Heart right ventricle (tissue), 16 donors: ENCODE measurements at regions not wholly inside any gene's neighbourhood (a gene's known extent, or its start where the extent isn't known, plus 50 kb on each side); places are given as distances from the start of the nearest gene placed in this dataset.

Experiments used
- ATAC-seq, 8 donors: fragments of 200-7000 bp; cut with Tn5 transposase; one replicate each; pipeline ENCODE4 v1.9.1; 2020; ENCODE audit warnings: mild to moderate bottlenecking in 8 of 8, moderate library complexity in 8 of 8, moderate number of reproducible peaks in 1 of 8
- DNase-seq, 2 donors: peaks; one replicate each; pipeline ENCODE4 v3.0.0-alpha.2; 2020
- H3K27ac ChIP-seq, 10 donors: fragments of 200-600 bp; sonication (generic) in 2 of 10; one replicate each; pipeline versions ENCODE4 v1.5.0 to v1.8.0; 2020 to 2022; ENCODE audit warnings: mild to moderate bottlenecking in 3 of 10
- H3K27me3 ChIP-seq, 7 donors: fragments of 200-600 bp; one replicate each; pipeline ENCODE4 v1.8.0; 2021 to 2022; ENCODE audit warnings: mild to moderate bottlenecking in 2 of 7
- H3K36me3 ChIP-seq, 9 donors: fragments of 200-600 bp; sonication (generic) in 1 of 9; one replicate each; pipeline versions ENCODE4 v1.5.0 to v1.8.0; 2020 to 2022; ENCODE audit warnings: mild to moderate bottlenecking in 2 of 9
- H3K4me1 ChIP-seq, 9 donors: fragments of 200-600 bp; sonication (generic) in 1 of 9; one replicate each; pipeline versions ENCODE4 v1.5.0 to v1.8.0; 2020 to 2022; ENCODE audit warnings: mild to moderate bottlenecking in 4 of 9
- H3K4me3 ChIP-seq, 10 donors: fragments of 200-600 bp; sonication (generic) in 2 of 10; one replicate each; pipeline versions ENCODE4 v1.5.0 to v1.8.0; 2020 to 2022; ENCODE audit warnings: mild to moderate bottlenecking in 7 of 10, moderate library complexity in 2 of 10
- H3K9me3 ChIP-seq, 11 donors: fragments of 200-600 bp in 10 of 11; sonication (generic) in 2 of 11; one replicate each; pipeline versions ENCODE4 v1.5.0 to v1.8.0; 2013 to 2022; ENCODE audit warnings: mild to moderate bottlenecking in 2 of 11, control low read depth in 1 of 11, moderate library complexity in 1 of 11
- CTCF ChIP-seq, 9 donors: fragments of 200-600 bp; sonication (generic) in 2 of 9; IDR thresholded peaks; one replicate each; pipeline versions ENCODE4 v1.5.0 to v1.8.0; 2021 to 2022; ENCODE audit warnings: antibody characterized with exemption in 9 of 9, mild to moderate bottlenecking in 5 of 9, moderate library complexity in 1 of 9
- WGBS, 2 donors: extraction: QIAGEN DNeasy Blood & Tissue Kit; methylation state at CpG; one replicate each; pipeline ENCODE4 v1.1.7; 2013; ENCODE audit warnings: inconsistent platforms in 1 of 2; 5-methylcytosine and 5-hydroxymethylcytosine counted together
- intact Hi-C, 10 donors: fragments of 100-400 bp; cut with DNase I; formaldehyde crosslinking; loops; one replicate each; pipeline versions ENCODE4 v1.11.1 to v1.14.2; 2022
- donor health status: Arrhythmogenic right ventricular cardiomyopathy.
- donor health status: ischemic (EF 13 %, LVEDD 7.1; RV severe dilation, severe dysfunction).
- donor health status: healthy with polysubstance abuse.
- donor health status: DM: no; HTN: yes; CAD: no.
- donor health status: DM: no; HTN: no; CAD: no.
- donor health status: ischemic (EF 25% LVEDD 6.9; RV normal size, moderate dysfunction).
- donor health status: ischemic (EF 25% LVEDD 5.7; RV mildly dilated, moderate dysfunction).
- donor health status: healthy.
- donor health status: DM: yes; HTN: yes; CAD: no.
- donor health status: Ischemic cardiomyopathy.
- donor health status: ischemic (EF 35%, LVEDD 5.7; RV mildly dilated, moderate dysfunction).
- donor health status: nonischemic (EF 11% LVEDD 7.7; RV severe dilation, severe dysfunction).
- donor health status: DM: yes; HTN: yes; CAD: no.
- donor health status: PGD.
- donor health status: ischemic (EF 29% LVEDD 5.4; RV normal size, mild dysfunction).
- donor health status: nonischemic (EF 23%, LVEDD 6.1; RV moderate dilation, normal function).

GRCh38 chr3:153038367-153038766, 123.7 kb upstream of the RAP2B start:
- DNase-seq: no peak
- Histone ChIP-seq H3K27ac (peak overlapping the region in 3 of 10 donors; percentile 11 to 27 (median 23)), H3K4me1 (peaks cover 0 to 10% (median 5%) of the 10 kb centered on the region in 9 donors), H3K9me3 (no peaks in the 10 kb centered on the region), H3K36me3 (no peaks in the 10 kb centered on the region), H3K27me3 (no peaks in the 10 kb centered on the region), H3K4me3 (no peak overlapping the region)
- no peak for TF ChIP-seq CTCF (IDR thresholded peaks at IDR 0.05)
- no peak for ATAC-seq
- intact Hi-C loops: loop anchor here in 2 of 10 donors (5.0 to 10.0 kb wide), 2 partner anchors 124 to 256 kb away; partner anchors contain the start of gene RAP2B (in 1 of the 2)
- WGBS, 2 donors: 82 to 86% methylated on average over 5 of the region's 5 CpGs

- TF ChIP-seq CTCF (IDR thresholded peaks at IDR 0.05): no peak
- Histone ChIP-seq H3K27ac (peak overlapping the region in 3 of 10 donors; percentile 11 to 27 (median 23)), H3K4me3 (no peak overlapping the region), H3K36me3 (no peaks in the 10 kb centered on the region), H3K4me1 (peaks cover 0 to 13% (median 5%) of the 10 kb centered on the region in 9 donors), H3K9me3 (no peaks in the 10 kb centered on the region), H3K27me3 (no peaks in the 10 kb centered on the region)
- 47 to 60% methylated on average over 9 of the region's 9 CpGs for WGBS, 2 donors
- ATAC-seq (peak in 2 of 8 donors; percentile 73 to 75), DNase-seq (no peak)
- intact Hi-C loops: loop anchor here in 2 of 10 donors (5.0 to 10.0 kb wide), 2 partner anchors 124 to 256 kb away; partner anchors contain the start of gene RAP2B (in 1 of the 2)
These were observed 123.2 kb upstream of the RAP2B start for GRCh38 chr3:153038779-153039178.

GRCh38 chr3:153041181-153041580, 120.8 kb upstream of the RAP2B start:
- no peaks in the 10 kb centered on the region for H3K36me3 ChIP-seq
- H3K27me3 ChIP-seq: no peaks in the 10 kb centered on the region
- no peak overlapping the region for H3K27ac ChIP-seq
- no peak overlapping the region for H3K4me3 ChIP-seq
- DNase-seq (no peak), ATAC-seq (no peak)
- no peak for TF ChIP-seq CTCF (IDR thresholded peaks at IDR 0.05)
- intact Hi-C loops: loop anchor here (5.0 to 10.0 kb wide), 14 partner anchors 121 to 1214 kb away; partner anchors contain the start of gene RAP2B (in 5 of the 10)
- WGBS, 2 donors: 88 to 96% methylated on average over 2 of the region's 2 CpGs
- H3K9me3 ChIP-seq: no peaks in the 10 kb centered on the region
- H3K4me1 ChIP-seq: peaks cover 0 to 21% (median 5%) of the 10 kb centered on the region in 9 donors

GRCh38 chr3:153042088-153042487, 119.9 kb upstream of the RAP2B start:
- no peaks in the 10 kb centered on the region for H3K9me3 ChIP-seq
- intact Hi-C loops: loop anchor here (2.0 to 10.0 kb wide), 15 partner anchors 120 to 1213 kb away; partner anchors contain the start of gene RAP2B (in 5 of the 10)
- H3K27me3 ChIP-seq: no peaks in the 10 kb centered on the region
- 86 to 96% methylated on average over 1 of the region's 1 CpG for WGBS, 2 donors
- no peak for TF ChIP-seq CTCF (IDR thresholded peaks at IDR 0.05)
- H3K4me1 ChIP-seq: peaks cover 0 to 21% (median 5%) of the 10 kb centered on the region in 9 donors
- no peak overlapping the region for H3K4me3 ChIP-seq
- DNase-seq (no peak), ATAC-seq (no peak)
- H3K36me3 ChIP-seq: no peaks in the 10 kb centered on the region
- no peak overlapping the region for H3K27ac ChIP-seq
